Naive B cell (primary cell): ENCODE measurements at regions not wholly inside any gene's neighbourhood (a gene's known extent, or its start where the extent isn't known, plus 50 kb on each side); places are given as distances from the start of the nearest gene placed in this dataset.
A peak's percentile ranks its signal among the peaks of the same experiment; 100 is the strongest.
"Not testable (repeated sequence)": the region's sequence is repeated elsewhere in the genome, so short reads cannot be mapped to it uniquely, and the experiment has no call there.

ENCODE experiments used
- ATAC-seq, 2 donors: fragments of 150-1000 bp; cut with Tn5 transposase; 2 replicates each; pipeline ENCODE4 v1.10.0; 2021; ENCODE audit warnings: low read depth in 2 of 2, mild to moderate bottlenecking in 2 of 2, moderate library complexity in 2 of 2
- DNase-seq: peaks from one replicate; pipeline ENCODE4 v3.0.0; 2022
- H3K27ac Mint-ChIP-seq, 6 donors: one replicate each; pipeline ENCODE4 v1.8.0; 2020 to 2022; ENCODE audit warnings: mild to moderate bottlenecking in 6 of 6, mixed read lengths in 6 of 6, moderate library complexity in 5 of 6, inconsistent platforms in 2 of 6
- H3K27me3 Mint-ChIP-seq, 3 donors: one replicate each; pipeline ENCODE4 v1.8.0; 2021 to 2022; ENCODE audit warnings: mixed read lengths in 3 of 3, mild to moderate bottlenecking in 1 of 3
- H3K36me3 Mint-ChIP-seq, 2 donors: one replicate each; pipeline ENCODE4 v1.8.0; 2020 to 2022; ENCODE audit warnings: mixed read lengths in 2 of 2, inconsistent platforms in 1 of 2, mild to moderate bottlenecking in 1 of 2
- H3K4me1 Mint-ChIP-seq, 3 donors: one replicate each; pipeline ENCODE4 v1.8.0; 2020 to 2022; ENCODE audit warnings: mixed read lengths in 3 of 3, inconsistent platforms in 1 of 3, mild to moderate bottlenecking in 1 of 3, moderate library complexity in 1 of 3
- H3K4me3 Mint-ChIP-seq, 8 donors: one replicate each; pipeline ENCODE4 v1.8.0; 2020 to 2022; ENCODE audit warnings: mild to moderate bottlenecking in 8 of 8, mixed read lengths in 8 of 8, moderate library complexity in 8 of 8, inconsistent platforms in 2 of 8
- H3K9me3 Mint-ChIP-seq, 7 donors: one replicate each; pipeline ENCODE4 v1.8.0; 2020 to 2022; ENCODE audit warnings: mixed read lengths in 7 of 7, mild to moderate bottlenecking in 5 of 7, inconsistent platforms in 2 of 7, moderate library complexity in 1 of 7

- Mint-ChIP-seq H3K4me1 (peaks cover 20 to 26% (median 22%) of the 10 kb centered on the region in 3 donors), H3K36me3 (no peaks in the 10 kb centered on the region), H3K4me3 (peak overlapping the region in 7 of 8 donors; percentile 10 to 77 (median 57)), H3K27ac (peak overlapping the region in 4 of 6 donors; percentile 64 to 87 (median 77)), H3K9me3 (no peaks in the 10 kb centered on the region), H3K27me3 (no peaks in the 10 kb centered on the region)
- ATAC-seq (peak; percentile 79 to 86), DNase-seq (no peak)
Measured at GRCh38 chr21:33975548-33976081, 60.0 kb upstream of the ATP5PO start.

GRCh38 chr21:33974513-33975468 is 59.2 kb upstream of the ATP5PO start:
- DNase-seq (no peak), ATAC-seq (no peak)
- Mint-ChIP-seq H3K27me3 (no peaks in the 10 kb centered on the region), H3K27ac (peak overlapping the region in 2 of 6 donors; percentile 39 to 81), H3K9me3 (no peaks in the 10 kb centered on the region), H3K36me3 (no peaks in the 10 kb centered on the region), H3K4me3 (no peak overlapping the region), H3K4me1 (peaks cover 20 to 26% (median 22%) of the 10 kb centered on the region in 3 donors)

DNA sequence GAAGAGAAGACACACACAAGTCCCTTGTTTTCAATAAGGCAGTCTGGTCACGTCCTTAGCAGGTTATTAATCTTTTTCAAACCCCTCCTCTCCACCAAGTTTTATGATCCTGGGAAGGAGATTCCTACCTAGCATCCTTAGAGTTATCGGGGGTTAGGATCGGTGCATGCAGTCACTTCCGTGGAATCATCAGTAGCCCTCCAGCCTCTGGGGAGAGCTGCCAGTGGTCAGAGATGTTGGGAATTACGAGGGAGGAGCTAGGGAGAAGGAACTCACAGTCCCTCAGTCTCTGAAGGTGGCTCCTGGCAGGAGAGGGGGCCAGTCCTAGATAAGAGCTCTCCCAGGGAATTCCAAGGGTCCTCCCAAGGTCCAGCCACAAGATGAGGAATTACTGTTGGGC is 57.7 kb upstream of the ATP5PO start:
- H3K36me3 Mint-ChIP-seq, result no peaks in the 10 kb centered on the region
- H3K27ac Mint-ChIP-seq, result no peak overlapping the region
- H3K4me3 Mint-ChIP-seq, result no peak overlapping the region
- DNase-seq (no peak), ATAC-seq (no peak)
- H3K27me3 Mint-ChIP-seq, result no peaks in the 10 kb centered on the region
- H3K9me3 Mint-ChIP-seq, result peaks cover 0 to under 1% (median 0%) of the 10 kb centered on the region in 7 donors
- H3K4me1 Mint-ChIP-seq, result peaks cover 20 to 26% (median 22%) of the 10 kb centered on the region in 3 donors

- peaks cover 20 to 21% (median 20%) of the 10 kb centered on the region in 3 donors for H3K4me1 Mint-ChIP-seq
- no peak overlapping the region for H3K4me3 Mint-ChIP-seq
- H3K9me3 Mint-ChIP-seq, result peaks cover 0 to 2% (median 0%) of the 10 kb centered on the region in 7 donors
- no peaks in the 10 kb centered on the region for H3K36me3 Mint-ChIP-seq
- no peak overlapping the region for H3K27ac Mint-ChIP-seq
- DNase-seq (no peak), ATAC-seq (no peak)
- no peaks in the 10 kb centered on the region for H3K27me3 Mint-ChIP-seq
Measured at GRCh38 chr21:33972539-33972938, 56.9 kb upstream of the ATP5PO start.

- H3K36me3 Mint-ChIP-seq, result no peaks in the 10 kb centered on the region
- peak overlapping the region in 1 of 6 donors; percentile 52 for H3K27ac Mint-ChIP-seq
- no peak for ATAC-seq
- peaks cover 12 to 17% (median 14%) of the 10 kb centered on the region in 3 donors for H3K4me1 Mint-ChIP-seq
- H3K4me3 Mint-ChIP-seq, result no peak overlapping the region
- H3K9me3 Mint-ChIP-seq, result peaks cover 0 to 2% (median 0%) of the 10 kb centered on the region in 7 donors
- no peak for DNase-seq
- H3K27me3 Mint-ChIP-seq, result no peaks in the 10 kb centered on the region
Measured at GRCh38 chr21:33971492-33972013, 55.9 kb upstream of the ATP5PO start.

DNA sequence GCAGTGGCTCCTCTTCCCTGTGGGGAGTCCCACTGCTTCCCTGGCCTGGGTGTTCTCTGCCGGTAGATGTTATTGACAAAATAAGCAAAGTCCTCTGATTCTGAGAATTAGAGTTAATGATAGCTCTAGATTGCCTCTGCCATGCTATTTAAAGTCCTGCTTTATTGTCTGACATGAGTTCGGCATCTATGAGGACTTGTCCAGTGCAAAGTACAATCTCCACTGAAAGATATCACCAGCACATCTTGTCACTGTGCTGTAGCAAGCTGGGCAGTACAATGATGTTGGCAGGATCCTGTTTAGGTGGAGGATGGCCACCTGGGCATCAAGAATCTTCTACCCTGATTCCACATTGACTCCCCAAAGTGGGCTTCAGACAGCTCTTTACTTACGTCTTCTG is 54.0 kb upstream of the ATP5PO start:
- no peak overlapping the region for H3K4me3 Mint-ChIP-seq
- no peaks in the 10 kb centered on the region for H3K36me3 Mint-ChIP-seq
- H3K27ac Mint-ChIP-seq, result no peak overlapping the region
- DNase-seq, result no peak
- no peaks in the 10 kb centered on the region for H3K27me3 Mint-ChIP-seq
- no peak for ATAC-seq
- H3K4me1 Mint-ChIP-seq, result peaks cover 0 to 3% (median 0%) of the 10 kb centered on the region in 3 donors
- peaks cover 0 to 2% (median 0%) of the 10 kb centered on the region in 7 donors for H3K9me3 Mint-ChIP-seq

DNA sequence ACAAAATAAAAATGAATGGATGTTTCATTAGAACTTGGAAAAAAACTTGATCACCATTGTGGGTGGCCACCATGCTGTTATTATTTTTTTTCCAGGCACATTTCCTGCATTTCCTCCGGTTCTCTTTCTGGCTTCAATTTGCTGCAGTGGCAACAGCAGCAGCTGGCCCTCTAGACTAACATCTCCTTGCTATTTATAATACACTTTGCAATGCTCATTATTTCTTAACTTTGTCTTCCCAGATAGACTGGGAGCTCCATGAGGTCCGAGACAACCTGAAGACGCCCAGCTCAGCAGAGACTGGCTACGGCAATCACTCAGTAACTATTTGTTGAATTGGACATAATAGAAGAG is 53.4 kb upstream of the ATP5PO start:
- no peak overlapping the region for H3K4me3 Mint-ChIP-seq
- no peak for DNase-seq
- no peaks in the 10 kb centered on the region for H3K36me3 Mint-ChIP-seq
- H3K4me1 Mint-ChIP-seq, result peaks cover 0 to 3% (median 0%) of the 10 kb centered on the region in 3 donors
- no peak overlapping the region for H3K27ac Mint-ChIP-seq
- H3K9me3 Mint-ChIP-seq, result peaks cover 0 to 2% (median 0%) of the 10 kb centered on the region in 7 donors
- ATAC-seq, result no peak
- H3K27me3 Mint-ChIP-seq, result no peaks in the 10 kb centered on the region

DNA sequence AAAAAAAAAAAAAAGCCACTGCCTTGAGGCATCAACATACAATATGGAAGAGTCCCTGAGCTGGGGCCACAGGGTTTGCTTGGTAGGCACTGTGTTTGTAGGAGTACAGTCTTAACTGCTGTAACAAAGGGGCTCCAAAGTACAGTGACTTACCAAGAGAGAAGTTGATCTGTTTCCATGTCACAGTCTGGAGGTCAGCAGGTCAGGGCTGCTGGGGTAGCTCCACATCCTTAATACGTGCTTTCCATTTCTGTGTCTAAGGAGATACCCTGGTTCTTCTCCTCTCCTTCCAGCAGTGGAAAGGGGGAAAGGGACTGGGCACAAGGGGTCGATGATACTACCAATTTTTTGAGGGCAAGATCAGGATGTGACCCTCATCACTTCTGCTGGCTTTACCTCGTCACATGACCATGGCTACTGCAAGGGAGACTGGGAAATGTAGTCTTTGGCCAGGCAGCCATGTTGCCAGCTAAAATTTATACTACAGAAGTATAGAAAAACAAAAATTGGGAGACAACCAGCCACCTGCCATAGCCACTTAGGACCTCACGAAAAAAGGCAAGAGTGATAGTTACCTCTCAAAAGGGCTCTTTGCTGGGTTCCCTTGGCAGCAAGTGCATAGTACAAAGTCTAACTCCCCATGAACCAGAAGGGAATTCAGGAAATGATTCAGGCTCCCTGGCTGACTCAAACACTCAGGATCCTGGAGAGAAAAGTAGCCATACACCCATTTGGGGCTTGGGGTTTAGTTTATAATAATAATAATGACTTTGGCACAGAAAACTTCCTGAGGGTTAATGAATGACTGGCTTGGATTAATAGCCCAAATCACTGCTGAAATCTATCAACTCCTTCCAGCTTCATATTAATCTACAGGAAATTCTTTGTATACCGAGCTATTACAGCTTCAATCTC is 52.7 kb upstream of the ATP5PO start:
- Mint-ChIP-seq H3K27ac (peak overlapping the region in 1 of 6 donors; percentile 8), H3K4me3 (no peak overlapping the region), H3K36me3 (no peaks in the 10 kb centered on the region), H3K9me3 (peaks cover 0 to 2% (median 0%) of the 10 kb centered on the region in 7 donors), H3K27me3 (peaks cover 0 to 3% (median 0%) of the 10 kb centered on the region in 3 donors), H3K4me1 (peaks cover 0 to 3% (median 0%) of the 10 kb centered on the region in 3 donors)
- peak; percentile 36 to 58 for ATAC-seq
- DNase-seq, result no peak

GRCh38 chr21:33967086-33967571 is 51.5 kb upstream of the ATP5PO start:
- Mint-ChIP-seq H3K9me3 (peaks cover 0 to 4% (median 0%) of the 10 kb centered on the region in 7 donors), H3K4me3 (no peak overlapping the region), H3K36me3 (no peaks in the 10 kb centered on the region), H3K4me1 (peaks cover 0 to 3% (median 0%) of the 10 kb centered on the region in 3 donors), H3K27ac (no peak overlapping the region), H3K27me3 (peaks cover 0 to 11% (median 0%) of the 10 kb centered on the region in 3 donors)
- no peak for DNase-seq
- no peak for ATAC-seq

DNA sequence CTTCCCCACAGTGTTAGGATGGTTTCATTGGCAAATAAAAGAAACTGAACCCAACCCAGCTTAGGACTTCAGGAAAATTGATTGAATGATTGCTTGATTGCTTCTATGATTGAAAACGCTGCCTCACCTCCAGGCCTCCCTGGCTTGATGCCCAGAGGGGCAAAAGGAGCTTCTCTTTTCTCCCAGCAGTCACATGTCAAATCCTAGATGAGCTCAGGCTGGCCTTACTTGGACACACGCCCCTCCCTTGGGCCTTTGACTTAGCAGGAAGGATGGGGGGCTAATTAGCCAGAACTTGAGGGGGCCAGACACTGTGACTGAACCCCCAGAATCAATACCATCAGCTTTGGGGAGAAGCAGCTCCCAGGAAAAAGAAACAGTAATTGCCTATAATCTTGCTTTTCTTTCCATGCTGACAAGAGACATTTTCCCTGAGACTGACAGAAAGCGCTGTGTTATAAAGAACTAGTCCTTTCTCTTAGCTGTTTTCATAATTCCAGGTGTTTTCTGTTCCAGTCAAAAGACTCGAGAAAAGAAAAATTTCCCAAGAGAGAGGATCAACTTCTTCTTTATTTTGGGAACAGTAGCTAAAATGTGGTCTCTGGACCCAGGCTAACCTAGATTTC is 50.8 kb upstream of the ATP5PO start:
- ATAC-seq, result no peak
- Mint-ChIP-seq H3K27me3 (peaks cover 0 to 11% (median 0%) of the 10 kb centered on the region in 3 donors), H3K9me3 (peaks cover 0 to 4% (median 0%) of the 10 kb centered on the region in 7 donors), H3K36me3 (no peaks in the 10 kb centered on the region), H3K4me3 (no peak overlapping the region), H3K27ac (no peak overlapping the region), H3K4me1 (peaks cover 0 to 3% (median 0%) of the 10 kb centered on the region in 3 donors)
- DNase-seq, result no peak

- H3K36me3 Mint-ChIP-seq, DNase-seq, H3K27ac Mint-ChIP-seq, H3K4me3 Mint-ChIP-seq, H3K9me3 Mint-ChIP-seq, H3K4me1 Mint-ChIP-seq, ATAC-seq: not testable (repeated sequence)
- H3K27me3 Mint-ChIP-seq, result peaks cover 0 to 11% (median 0%) of the 10 kb centered on the region in 3 donors
Measured at GRCh38 chr21:33965662-33966061, 50.1 kb upstream of the ATP5PO start.
